GM23338 (cell line): ENCODE measurements at regions not wholly inside any gene's neighbourhood (a gene's known extent, or its start where the extent isn't known, plus 50 kb on each side); places are given as distances from the start of the nearest gene placed in this dataset.

Experiments used
- CREB1 ChIP-seq: fragments of 250-450 bp; sonication (Bioruptor Pico); IDR thresholded peaks from 2 replicates; pipeline ENCODE4 v1.5.0; 2020; ENCODE audit warnings: low read depth, mild to moderate bottlenecking, moderate library complexity
- EZH2 ChIP-seq: fragments of 200-600 bp; sonication (generic); IDR thresholded peaks from one replicate; pipeline ENCODE4 v1.8.0; 2017; ENCODE audit warnings: antibody characterized with exemption, mild to moderate bottlenecking, low read depth; ENCODE audit not compliant: unreplicated experiment
- EZH2phosphoT487 ChIP-seq: fragments of 200-600 bp; sonication (generic); IDR thresholded peaks from one replicate; pipeline ENCODE4 v1.8.1; 2018; ENCODE audit warnings: antibody characterized with exemption; ENCODE audit not compliant: unreplicated experiment
- JUNB ChIP-seq: IDR thresholded peaks from one replicate; pipeline ENCODE4 v1.6.1; 2016; ENCODE audit warnings: antibody characterized with exemption; ENCODE audit not compliant: unreplicated experiment
- NANOG ChIP-seq: IDR thresholded peaks from 2 replicates; pipeline ENCODE4 v1.6.1; 2016; ENCODE audit warnings: antibody characterized with exemption, borderline replicate concordance
- POLR2AphosphoS5 ChIP-seq: IDR thresholded peaks from 2 replicates; pipeline ENCODE4 v1.6.1; 2016; ENCODE audit warnings: antibody characterized with exemption, low read depth
- STAT1 ChIP-seq: IDR thresholded peaks from one replicate; pipeline ENCODE4 v1.6.1; 2016; ENCODE audit warnings: antibody characterized with exemption; ENCODE audit not compliant: unreplicated experiment
- ZNF114 ChIP-seq: fragments of 250-450 bp; sonication (Bioruptor Pico); IDR thresholded peaks from 2 replicates; pipeline ENCODE4 v1.5.0; 2020; ENCODE audit warnings: mild to moderate bottlenecking, moderate library complexity
- ZNF331 ChIP-seq: fragments of 250-450 bp; sonication (Bioruptor Pico); IDR thresholded peaks from 2 replicates; pipeline ENCODE4 v1.5.0; 2020; ENCODE audit warnings: low read depth, mild to moderate bottlenecking, moderate library complexity
- TF ChIP-seq, protein P1 (sequence below), 2 experiments: fragments of 200-600 bp in 1 of 2; sonication (generic) in 1 of 2; conservative IDR thresholded peaks; 2 replicates each; pipeline versions ENCODE4 v1.5.1 to v1.6.1; 2016 to 2017; ENCODE audit warnings: antibody characterized with exemption in 2 of 2, low read depth in 2 of 2, mild to moderate bottlenecking in 2 of 2, moderate library complexity in 1 of 2
- TF ChIP-seq, protein P2 (sequence below): IDR thresholded peaks from one replicate; pipeline ENCODE4 v1.6.1; 2018; ENCODE audit warnings: antibody characterized with exemption; ENCODE audit not compliant: unreplicated experiment
- TF ChIP-seq, protein P3 (sequence below): IDR thresholded peaks from 2 replicates; pipeline ENCODE4 v1.6.1; 2016; ENCODE audit warnings: antibody characterized with exemption
- TF ChIP-seq, protein P4 (sequence below): fragments of 250-450 bp; sonication (Bioruptor Pico); IDR thresholded peaks from 2 replicates; pipeline ENCODE4 v1.5.0; 2020; ENCODE audit warnings: mild to moderate bottlenecking, moderate library complexity

DNA sequence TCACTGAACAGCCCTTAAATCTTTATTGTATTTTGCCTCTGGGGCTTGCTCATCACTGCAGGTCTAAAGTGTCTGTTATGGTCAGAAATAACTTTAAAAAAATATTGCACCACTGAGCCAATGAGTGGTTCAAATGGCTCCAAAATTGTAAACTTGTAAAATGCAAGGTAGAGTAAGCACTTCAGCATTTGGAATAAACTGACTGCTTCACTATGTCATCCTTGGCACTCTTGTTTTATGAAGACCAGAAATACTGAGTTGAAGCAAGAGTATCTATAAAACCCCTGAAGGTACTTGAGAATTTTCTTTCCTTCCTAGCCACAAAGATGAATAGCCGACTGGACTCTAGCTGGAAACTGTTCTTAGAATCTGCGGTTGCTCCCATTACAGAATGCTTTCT, 390.3 kb upstream of the DPH6 start:
- TF ChIP-seq, protein P1, sequence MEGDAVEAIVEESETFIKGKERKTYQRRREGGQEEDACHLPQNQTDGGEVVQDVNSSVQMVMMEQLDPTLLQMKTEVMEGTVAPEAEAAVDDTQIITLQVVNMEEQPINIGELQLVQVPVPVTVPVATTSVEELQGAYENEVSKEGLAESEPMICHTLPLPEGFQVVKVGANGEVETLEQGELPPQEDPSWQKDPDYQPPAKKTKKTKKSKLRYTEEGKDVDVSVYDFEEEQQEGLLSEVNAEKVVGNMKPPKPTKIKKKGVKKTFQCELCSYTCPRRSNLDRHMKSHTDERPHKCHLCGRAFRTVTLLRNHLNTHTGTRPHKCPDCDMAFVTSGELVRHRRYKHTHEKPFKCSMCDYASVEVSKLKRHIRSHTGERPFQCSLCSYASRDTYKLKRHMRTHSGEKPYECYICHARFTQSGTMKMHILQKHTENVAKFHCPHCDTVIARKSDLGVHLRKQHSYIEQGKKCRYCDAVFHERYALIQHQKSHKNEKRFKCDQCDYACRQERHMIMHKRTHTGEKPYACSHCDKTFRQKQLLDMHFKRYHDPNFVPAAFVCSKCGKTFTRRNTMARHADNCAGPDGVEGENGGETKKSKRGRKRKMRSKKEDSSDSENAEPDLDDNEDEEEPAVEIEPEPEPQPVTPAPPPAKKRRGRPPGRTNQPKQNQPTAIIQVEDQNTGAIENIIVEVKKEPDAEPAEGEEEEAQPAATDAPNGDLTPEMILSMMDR (conservative IDR thresholded peaks at IDR 0.05; ENCODE audit: low read depth in 2 of 2), result no peak
- no peak for TF ChIP-seq EZH2
- TF ChIP-seq ZNF114, result no peak
- no peak for TF ChIP-seq JUNB
- TF ChIP-seq, protein P2, sequence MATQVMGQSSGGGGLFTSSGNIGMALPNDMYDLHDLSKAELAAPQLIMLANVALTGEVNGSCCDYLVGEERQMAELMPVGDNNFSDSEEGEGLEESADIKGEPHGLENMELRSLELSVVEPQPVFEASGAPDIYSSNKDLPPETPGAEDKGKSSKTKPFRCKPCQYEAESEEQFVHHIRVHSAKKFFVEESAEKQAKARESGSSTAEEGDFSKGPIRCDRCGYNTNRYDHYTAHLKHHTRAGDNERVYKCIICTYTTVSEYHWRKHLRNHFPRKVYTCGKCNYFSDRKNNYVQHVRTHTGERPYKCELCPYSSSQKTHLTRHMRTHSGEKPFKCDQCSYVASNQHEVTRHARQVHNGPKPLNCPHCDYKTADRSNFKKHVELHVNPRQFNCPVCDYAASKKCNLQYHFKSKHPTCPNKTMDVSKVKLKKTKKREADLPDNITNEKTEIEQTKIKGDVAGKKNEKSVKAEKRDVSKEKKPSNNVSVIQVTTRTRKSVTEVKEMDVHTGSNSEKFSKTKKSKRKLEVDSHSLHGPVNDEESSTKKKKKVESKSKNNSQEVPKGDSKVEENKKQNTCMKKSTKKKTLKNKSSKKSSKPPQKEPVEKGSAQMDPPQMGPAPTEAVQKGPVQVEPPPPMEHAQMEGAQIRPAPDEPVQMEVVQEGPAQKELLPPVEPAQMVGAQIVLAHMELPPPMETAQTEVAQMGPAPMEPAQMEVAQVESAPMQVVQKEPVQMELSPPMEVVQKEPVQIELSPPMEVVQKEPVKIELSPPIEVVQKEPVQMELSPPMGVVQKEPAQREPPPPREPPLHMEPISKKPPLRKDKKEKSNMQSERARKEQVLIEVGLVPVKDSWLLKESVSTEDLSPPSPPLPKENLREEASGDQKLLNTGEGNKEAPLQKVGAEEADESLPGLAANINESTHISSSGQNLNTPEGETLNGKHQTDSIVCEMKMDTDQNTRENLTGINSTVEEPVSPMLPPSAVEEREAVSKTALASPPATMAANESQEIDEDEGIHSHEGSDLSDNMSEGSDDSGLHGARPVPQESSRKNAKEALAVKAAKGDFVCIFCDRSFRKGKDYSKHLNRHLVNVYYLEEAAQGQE, result no peak
- no peak for TF ChIP-seq POLR2AphosphoS5
- TF ChIP-seq EZH2phosphoT487, result no peak
- TF ChIP-seq, protein P3, sequence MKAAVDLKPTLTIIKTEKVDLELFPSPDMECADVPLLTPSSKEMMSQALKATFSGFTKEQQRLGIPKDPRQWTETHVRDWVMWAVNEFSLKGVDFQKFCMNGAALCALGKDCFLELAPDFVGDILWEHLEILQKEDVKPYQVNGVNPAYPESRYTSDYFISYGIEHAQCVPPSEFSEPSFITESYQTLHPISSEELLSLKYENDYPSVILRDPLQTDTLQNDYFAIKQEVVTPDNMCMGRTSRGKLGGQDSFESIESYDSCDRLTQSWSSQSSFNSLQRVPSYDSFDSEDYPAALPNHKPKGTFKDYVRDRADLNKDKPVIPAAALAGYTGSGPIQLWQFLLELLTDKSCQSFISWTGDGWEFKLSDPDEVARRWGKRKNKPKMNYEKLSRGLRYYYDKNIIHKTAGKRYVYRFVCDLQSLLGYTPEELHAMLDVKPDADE, result no peak
- no peak for TF ChIP-seq CREB1 (CRISPR knock-in tag)
- TF ChIP-seq NANOG, result no peak
- TF ChIP-seq ZNF331 (CRISPR knock-in tag), result no peak
- TF ChIP-seq, protein P4, sequence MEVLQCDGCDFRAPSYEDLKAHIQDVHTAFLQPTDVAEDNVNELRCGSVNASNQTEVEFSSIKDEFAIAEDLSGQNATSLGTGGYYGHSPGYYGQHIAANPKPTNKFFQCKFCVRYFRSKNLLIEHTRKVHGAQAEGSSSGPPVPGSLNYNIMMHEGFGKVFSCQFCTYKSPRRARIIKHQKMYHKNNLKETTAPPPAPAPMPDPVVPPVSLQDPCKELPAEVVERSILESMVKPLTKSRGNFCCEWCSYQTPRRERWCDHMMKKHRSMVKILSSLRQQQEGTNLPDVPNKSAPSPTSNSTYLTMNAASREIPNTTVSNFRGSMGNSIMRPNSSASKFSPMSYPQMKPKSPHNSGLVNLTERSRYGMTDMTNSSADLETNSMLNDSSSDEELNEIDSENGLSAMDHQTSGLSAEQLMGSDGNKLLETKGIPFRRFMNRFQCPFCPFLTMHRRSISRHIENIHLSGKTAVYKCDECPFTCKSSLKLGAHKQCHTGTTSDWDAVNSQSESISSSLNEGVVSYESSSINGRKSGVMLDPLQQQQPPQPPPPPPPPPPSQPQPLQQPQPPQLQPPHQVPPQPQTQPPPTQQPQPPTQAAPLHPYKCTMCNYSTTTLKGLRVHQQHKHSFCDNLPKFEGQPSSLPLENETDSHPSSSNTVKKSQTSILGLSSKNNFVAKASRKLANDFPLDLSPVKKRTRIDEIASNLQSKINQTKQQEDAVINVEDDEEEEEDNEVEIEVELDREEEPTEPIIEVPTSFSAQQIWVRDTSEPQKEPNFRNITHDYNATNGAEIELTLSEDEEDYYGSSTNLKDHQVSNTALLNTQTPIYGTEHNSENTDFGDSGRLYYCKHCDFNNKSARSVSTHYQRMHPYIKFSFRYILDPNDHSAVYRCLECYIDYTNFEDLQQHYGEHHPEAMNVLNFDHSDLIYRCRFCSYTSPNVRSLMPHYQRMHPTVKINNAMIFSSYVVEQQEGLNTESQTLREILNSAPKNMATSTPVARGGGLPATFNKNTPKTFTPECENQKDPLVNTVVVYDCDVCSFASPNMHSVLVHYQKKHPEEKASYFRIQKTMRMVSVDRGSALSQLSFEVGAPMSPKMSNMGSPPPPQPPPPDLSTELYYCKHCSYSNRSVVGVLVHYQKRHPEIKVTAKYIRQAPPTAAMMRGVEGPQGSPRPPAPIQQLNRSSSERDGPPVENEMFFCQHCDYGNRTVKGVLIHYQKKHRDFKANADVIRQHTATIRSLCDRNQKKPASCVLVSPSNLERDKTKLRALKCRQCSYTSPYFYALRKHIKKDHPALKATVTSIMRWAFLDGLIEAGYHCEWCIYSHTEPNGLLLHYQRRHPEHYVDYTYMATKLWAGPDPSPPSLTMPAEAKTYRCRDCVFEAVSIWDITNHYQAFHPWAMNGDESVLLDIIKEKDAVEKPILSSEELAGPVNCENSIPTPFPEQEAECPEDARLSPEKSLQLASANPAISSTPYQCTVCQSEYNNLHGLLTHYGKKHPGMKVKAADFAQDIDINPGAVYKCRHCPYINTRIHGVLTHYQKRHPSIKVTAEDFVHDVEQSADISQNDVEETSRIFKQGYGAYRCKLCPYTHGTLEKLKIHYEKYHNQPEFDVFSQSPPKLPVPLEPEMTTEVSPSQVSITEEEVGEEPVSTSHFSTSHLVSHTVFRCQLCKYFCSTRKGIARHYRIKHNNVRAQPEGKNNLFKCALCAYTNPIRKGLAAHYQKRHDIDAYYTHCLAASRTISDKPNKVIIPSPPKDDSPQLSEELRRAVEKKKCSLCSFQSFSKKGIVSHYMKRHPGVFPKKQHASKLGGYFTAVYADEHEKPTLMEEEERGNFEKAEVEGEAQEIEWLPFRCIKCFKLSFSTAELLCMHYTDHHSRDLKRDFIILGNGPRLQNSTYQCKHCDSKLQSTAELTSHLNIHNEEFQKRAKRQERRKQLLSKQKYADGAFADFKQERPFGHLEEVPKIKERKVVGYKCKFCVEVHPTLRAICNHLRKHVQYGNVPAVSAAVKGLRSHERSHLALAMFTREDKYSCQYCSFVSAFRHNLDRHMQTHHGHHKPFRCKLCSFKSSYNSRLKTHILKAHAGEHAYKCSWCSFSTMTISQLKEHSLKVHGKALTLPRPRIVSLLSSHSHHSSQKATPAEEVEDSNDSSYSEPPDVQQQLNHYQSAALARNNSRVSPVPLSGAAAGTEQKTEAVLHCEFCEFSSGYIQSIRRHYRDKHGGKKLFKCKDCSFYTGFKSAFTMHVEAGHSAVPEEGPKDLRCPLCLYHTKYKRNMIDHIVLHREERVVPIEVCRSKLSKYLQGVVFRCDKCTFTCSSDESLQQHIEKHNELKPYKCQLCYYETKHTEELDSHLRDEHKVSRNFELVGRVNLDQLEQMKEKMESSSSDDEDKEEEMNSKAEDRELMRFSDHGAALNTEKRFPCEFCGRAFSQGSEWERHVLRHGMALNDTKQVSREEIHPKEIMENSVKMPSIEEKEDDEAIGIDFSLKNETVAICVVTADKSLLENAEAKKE (CRISPR knock-in tag), result no peak
- no peak for TF ChIP-seq STAT1
